DMS53 treated with DMSO at 0.1 percent for 48 hours (cell line): ENCODE measurements at regions not wholly inside any gene's neighbourhood (a gene's known extent, or its start where the extent isn't known, plus 50 kb on each side); places are given as distances from the start of the nearest gene placed in this dataset.
"Not testable (repeated sequence)": the region's sequence is repeated elsewhere in the genome, so short reads cannot be mapped to it uniquely, and the experiment has no call there.

Experiments used
- DNase-seq: peaks from one replicate; lab custom pipeline; 2025; ENCODE audit not compliant: unreplicated experiment; lab: John Stamatoyannopoulos, UW

DNA sequence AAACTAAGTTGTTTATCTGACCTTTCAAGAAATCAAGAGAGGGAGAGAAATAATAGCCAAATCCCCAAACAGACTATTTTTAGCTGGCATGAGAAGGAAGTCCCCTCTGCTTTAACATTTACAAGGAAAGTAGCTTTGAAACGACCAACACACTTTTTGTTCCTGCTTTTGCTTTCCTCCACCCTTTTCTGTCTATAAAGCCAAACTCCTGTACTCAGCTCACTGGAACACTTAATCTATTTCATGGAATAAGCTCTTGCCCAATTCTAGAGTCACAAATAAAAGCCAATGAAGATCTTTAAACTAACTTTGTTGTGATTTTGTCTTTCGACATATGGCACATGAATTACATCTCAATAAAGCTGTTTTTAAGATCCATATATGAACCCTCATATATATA, 86.8 kb upstream of the CCDC71L start:
- DNase-seq: no peak

DNA sequence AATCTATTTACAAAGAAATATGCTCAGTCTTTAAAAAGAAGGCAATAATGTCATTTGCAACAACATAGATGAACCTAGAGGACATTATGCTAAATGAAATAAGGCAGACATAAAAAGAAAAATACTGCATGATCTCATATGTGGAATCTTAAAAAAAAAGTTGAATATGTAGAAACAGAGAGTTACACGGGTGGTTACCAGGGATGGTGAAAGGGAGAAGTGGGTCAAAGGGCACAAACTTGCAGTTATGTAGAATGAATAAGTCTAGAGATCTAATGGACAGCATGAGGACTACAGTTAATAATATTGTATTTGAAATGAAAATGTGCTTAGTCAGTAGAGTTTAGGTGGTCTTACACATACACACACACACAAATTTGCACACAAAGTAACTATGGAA, 88.2 kb upstream of the CCDC71L start:
- no peak for DNase-seq

DNA sequence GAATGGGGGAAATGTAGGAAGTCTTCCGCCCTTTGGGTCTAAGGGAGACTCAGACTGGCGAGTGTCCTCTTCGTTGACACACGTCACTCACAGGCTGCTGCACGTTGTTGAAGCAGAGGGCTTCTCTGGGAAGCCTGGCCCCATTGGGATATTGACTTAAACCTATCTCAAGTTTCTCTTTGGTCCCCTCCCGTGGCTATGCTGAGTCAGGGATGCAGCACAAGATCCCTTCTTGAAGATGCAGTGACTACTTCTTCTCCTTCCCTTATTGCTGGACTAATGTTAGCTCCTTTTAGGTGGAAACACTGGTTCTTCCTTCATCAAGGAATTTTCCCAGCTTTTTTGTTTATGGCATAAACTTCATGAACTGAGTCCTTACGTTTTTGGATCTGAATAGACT, 89.8 kb upstream of the CCDC71L start:
- DNase-seq: no peak

DNA sequence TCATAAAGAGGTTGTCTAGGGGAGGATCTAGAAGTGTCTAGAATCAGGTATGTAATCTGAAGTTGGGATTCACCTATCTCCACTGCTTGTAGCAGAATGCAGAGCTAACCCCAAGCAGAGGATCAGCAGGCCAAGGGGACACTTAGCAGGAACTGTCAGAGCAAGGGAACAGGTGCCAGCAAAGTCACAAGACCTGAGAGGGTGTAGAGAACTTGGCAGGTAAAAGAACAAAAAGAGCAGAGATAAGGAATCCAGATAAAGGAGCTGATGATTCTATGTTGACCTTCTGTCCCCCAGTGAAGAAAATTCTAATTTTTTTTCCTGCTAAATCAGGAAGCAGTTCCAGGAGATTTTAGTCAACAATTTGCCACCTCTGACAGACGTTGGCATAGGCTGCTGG, 91.4 kb upstream of the CCDC71L start:
- DNase-seq: no peak

DNA sequence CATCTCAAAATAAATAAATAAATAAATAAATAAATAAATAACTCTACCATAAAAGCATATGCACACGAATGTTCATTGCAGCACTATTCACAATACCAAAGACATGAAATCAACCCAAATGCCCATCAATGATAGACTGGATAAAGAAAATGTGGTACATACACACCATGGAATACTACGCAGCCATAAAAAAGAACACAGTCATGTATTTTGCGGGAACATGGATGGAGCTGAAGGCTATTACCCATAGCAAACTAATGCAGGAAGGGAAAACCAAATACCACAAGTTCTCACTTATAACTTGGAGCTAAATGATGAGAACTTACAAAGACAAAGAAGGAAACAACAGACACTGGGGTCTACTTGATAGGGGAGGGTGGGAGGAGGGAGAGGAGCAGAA, 94.1 kb upstream of the CCDC71L start:
- DNase-seq: not testable (repeated sequence)

DNA sequence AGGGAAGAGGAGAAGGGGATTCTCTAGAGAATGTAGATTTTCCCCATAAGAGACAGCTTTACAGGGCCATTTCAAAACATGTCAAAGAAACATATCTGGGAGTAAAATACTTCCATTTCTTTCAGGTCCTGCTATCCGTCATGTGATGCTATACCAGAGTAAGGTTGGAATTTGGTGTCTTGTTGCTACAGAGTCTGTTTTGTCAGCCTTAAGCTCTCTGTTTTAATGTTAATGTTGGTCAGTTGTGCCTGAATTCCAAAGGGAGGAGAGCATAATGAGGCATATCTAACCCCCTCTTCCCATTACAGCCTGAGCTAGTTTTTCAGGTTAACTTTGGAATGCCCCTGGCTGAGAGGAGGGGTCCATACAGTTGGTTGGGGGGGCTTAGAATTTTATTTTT, 94.7 kb upstream of the CCDC71L start:
- DNase-seq: no peak

DNA sequence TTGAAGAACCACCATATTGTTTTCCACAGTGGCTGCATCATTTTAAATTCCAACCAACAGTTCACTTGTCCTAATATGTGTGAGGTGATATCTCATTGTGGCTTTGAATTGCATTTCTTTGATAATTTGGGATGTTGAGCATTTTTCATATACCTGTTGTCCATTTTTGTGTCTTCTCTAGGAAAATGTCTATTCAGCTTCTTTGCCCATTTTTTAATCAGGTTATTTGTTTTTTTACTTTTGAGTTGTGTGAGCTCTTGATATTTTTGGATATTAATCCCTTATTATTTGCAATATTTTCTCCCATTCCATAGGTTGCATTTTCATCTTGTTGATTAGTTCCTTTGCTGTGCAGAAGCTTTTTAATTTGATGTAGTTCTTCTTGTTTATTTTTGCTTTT, 95.1 kb upstream of the CCDC71L start:
- DNase-seq: no peak

DNA sequence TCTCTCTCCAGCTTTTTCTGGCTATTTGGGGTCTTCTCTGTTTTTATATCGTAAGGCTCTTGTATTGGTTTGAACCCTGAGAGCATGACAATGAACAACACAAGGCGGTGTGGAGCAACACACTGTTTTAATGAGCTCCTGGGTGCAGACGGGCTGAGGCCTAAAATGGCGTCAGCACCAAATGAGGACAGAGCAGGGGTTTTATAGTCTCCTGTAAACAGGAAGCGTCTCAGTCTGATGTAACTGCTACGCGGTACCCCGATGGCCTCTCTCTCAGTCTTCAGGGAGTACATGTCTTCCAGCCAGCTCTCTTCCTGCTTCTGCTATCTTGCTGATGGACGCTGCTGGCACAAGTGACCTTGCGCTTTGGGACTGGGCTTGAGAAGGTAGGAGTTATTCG, 95.9 kb upstream of the CCDC71L start:
- no peak for DNase-seq

DNA sequence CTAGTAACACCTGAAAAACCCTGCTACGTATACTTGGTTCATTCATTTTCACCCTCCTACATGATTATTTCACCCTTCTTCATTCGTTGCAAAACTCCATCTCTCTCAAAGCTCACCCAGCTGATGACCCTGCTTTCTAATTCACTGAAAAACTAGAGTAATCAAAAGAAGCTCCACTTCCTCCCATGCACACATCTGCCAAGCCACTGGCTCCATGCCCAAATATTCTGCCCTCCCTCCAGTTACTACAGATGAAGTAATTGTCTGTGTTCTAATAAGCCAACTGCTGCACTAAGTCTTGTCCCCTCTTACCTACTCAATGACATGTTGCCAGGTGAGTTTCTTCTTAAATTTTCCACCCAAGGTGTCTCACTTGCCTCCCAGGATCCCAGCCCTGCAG, 96.9 kb upstream of the CCDC71L start:
- no peak for DNase-seq

DNA sequence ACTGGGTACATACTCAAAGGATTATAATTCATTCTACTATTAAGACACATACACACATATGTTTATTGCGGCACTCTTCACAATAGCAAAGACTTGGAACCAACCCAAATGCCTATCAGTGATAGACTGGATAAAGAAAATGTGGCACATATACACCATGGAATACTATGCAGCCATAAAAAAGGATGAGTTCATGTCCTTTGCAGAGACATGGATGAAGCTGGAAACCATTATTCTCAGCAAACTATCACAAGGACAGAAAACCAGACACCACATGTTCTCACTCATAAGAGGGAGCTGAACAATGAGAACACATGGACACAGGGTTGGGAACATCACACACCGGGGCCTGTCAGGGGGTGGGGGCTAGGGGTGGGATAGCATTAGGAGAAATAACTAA, 101.9 kb upstream of the CCDC71L start:
- not testable (repeated sequence) for DNase-seq

DNA sequence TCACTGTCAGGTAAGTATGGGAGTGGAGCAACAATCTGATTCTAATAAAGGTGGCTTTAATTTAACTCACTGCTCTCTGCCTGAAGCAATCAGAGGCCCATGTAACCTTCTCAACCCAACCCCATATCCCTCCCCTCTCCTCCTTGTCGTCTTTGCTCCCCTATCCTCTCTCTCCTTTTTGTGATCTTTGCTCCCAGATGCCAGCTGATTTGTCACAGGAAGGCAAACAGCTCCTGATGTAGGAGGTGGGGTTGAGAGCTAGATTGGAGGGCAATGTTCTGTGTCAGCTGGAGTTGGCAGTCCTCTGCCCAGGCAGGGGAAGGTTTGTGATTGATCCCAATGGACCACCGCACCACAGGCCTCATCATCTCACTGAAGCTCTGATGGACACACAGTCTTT, 101.4 kb upstream of the PIK3CG start:
- DNase-seq: no peak

DNA sequence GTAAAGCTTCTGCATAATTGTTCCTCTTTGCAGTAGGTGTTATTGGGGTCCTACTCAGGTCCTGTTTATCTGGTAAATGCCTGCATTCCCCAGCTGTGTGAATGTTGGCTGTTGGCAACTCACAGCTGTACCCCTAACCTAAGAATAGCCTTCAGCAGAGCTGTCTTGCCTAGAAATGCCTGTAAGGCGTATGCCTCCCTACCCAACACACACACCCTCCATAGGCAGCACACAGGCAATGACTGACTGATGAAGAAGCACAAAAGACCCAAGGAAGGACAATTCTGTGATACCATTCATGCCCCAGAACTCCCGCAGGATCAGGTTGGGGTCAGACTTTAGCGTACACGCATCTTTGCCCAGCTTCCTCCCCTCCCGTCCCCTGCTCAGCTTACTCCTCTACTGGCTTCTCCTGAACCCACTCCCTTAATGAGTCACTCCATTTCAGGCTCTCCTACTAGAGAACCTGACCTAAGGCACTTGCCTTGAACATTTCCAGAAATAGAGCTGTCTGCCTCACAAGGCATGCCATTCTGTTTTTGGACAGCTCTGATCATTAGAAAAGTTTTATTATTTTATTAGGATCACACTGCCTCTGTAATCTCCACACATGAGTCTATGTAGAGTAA, 99.2 kb upstream of the PIK3CG start:
- DNase-seq: no peak

DNA sequence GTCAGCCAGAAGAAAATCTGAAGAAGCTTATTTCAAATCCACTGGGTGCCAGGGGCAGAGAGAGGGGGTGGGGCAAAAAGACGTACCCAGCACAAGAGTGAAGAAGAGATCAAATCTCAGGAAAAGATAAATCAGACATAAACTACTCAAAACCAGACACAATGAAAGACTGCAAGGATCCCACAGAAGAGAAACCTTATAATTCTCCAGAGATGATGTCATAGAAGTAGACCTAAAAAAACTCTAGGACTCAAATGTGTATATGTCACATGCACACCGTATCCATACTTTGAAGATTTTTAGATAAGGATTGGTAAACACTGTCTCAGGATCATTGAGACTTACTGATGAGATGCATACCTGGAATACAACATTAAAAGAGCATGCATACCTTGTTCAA, 98.5 kb upstream of the PIK3CG start:
- no peak for DNase-seq

DNA sequence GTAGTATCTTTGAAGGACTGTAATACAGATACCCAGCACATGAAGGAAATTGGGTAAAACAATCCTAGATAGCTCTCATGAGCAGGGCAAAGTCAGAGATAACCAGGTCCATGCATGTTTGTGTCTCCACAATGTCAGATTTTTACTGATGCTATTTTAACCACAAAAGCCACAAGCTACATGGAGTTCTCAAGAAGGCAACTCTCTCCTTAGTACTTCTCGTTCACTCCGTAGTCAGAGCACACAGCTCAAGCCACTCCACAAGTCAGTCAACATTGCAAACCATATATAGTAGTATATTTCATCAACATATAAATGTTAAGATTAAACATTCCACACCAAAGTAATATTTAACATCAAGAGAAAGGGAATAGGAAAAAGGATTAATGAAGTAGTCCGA, 98.0 kb upstream of the PIK3CG start:
- no peak for DNase-seq

DNA sequence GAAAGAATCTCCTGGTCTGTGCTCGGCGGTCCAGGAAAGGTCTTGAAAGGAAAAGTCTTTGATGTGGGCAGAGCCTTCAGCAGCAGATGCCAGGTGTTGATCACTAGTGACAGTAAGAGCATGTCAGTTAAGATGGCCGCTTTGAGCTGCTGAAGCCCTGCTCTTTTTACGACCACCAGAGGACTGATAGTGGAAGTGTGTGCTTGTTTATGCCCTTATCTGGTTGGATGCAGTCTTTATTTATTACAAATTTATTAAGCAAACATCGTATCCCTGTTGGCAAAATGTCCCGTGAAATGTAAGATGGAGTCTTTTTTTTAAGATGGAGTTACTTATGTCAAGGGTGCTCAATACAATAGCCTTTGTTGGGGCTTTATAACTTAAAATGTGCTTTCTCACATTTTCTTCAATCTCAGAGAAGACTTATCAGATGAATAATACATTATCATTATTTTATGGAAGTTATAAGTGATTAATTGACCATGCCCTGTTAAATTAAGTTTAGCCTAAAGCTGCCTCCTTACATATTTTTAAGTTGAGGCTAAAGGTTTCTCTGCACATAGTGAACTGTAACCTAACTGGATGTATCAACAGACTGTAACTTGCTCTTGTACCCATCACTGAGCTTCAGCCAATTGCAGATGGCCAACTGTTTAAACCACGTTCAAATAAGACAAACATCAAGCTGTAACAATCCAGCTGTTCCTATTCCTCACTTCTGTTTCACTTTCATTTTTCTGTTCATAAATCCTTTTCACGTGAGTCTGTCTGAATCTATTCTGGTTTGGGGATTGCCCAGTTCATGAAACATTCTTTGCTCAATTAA, 97.4 kb upstream of the PIK3CG start:
- DNase-seq: no peak

DNA sequence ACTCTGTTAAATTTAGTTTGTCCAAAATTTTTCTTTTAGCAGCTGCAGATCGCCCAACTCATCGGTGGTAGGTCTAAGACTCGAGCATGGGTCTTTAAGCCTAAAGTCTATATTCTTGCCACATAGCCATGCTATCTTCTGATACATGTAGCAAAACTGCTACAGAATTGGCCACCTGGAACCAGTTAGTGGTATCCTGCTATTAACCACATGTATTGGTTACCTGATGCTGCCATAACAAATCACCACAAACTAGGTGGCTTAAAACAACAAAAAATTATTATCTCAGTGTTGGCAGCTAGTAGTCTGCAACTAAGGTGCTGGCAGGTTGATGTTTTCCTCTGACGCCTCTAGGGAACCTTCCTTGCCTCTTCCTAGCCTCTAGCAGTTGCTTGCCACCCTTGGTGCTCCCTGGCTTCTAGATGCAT, 96.7 kb upstream of the PIK3CG start:
- DNase-seq: no peak

DNA sequence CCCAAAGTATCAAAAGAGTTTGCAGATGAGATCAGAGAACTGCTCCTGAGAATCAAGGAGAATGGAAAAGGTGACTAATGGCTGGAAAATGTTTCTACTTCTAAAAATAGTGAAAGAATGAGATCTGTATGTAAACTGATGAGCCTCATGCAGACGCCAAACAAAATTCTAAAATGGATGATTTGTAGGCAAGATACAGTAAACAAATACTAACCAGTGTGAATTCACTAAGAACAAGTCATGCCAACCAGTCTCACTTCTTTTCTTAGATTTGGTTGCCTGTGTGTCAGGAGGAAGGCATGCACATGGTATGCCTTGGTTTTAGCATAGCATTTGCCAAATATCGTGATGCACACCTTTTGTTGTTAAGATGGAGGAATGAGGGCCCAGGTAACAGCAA, 94.9 kb upstream of the PIK3CG start:
- no peak for DNase-seq

DNA sequence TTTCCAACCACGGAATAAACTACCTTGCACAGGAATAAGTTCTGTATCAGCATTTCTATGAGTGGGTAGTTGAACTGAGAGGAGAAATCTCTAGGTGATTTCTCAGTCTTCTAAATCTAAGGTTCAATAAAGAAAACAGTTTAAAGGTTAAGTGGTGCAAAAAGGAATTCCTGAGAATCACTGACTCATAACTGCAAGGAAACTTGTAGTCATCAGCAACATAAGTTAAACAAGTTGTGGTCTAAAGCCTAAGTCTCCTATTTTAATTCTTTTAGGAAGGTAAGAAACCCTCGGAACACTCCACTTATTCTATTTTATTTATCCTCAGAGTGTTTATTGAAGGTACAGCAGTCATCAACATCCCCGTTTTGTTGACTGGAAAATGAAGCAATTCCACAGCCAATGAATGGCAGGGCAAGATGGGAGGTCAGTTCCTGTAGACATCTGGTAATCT, 92.4 kb upstream of the PIK3CG start:
- DNase-seq: no peak

DNA sequence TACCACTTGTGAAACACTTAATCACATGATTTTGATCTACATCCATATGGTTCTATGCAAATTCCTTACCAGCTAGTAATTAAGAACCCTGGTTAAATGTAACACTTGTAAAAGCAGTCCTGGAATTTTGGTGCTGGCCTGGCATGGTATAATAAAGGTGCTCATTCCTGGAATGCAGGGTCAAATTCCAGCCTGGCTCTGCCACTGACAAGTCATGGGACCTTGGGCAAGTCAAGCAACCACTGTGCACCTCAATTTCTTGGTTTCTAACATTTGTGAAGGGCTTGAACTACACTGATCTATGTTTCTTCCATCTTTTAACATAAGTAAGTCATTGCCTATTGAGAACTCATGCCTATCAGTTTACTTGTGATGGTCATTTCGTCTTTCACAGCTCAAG, 91.9 kb upstream of the PIK3CG start:
- no peak for DNase-seq

DNA sequence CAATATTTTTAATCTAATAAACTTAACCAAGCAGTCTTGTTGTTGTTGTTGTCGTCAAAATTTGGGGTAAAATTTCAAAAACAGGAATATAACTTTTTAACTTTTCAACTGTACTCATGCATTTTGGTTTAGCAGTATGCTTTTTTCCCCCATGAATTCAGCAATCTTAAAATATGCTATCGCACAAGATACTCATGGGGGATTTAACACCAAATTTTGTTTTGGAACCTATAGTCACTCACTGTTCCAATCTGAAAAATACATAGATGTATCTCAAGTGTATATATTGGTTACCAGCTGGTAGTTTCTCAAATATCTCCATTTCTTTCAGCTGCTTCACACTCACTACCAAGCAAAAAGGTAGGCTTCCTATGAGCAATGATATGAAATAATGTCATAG, 91.4 kb upstream of the PIK3CG start:
- DNase-seq: no peak

DNA sequence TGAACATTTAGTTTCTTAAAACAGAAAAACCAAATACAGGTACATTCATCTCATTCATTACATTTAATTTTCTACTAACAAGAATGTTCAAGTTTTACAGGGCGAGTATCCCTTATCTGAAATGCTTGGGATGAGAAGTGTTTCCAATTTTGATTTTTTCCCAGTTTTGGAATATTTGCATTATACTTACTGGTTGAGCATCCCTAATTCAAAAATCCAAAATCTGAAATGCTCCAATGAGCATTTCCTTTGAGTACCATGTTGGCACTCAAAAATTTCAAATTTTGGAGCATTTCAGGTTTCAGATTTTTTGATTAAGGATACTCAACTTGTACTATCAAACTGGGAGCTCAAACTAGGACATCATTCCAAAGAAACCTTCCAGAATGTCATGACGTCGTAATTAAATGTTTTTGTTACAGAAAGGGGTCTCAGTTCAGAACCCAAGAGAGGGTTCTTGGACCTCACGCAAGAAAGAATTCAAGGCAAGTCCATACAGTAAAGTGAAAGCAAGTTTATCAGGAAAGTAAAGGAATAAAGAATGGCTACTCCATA, 90.8 kb upstream of the PIK3CG start:
- no peak for DNase-seq

DNA sequence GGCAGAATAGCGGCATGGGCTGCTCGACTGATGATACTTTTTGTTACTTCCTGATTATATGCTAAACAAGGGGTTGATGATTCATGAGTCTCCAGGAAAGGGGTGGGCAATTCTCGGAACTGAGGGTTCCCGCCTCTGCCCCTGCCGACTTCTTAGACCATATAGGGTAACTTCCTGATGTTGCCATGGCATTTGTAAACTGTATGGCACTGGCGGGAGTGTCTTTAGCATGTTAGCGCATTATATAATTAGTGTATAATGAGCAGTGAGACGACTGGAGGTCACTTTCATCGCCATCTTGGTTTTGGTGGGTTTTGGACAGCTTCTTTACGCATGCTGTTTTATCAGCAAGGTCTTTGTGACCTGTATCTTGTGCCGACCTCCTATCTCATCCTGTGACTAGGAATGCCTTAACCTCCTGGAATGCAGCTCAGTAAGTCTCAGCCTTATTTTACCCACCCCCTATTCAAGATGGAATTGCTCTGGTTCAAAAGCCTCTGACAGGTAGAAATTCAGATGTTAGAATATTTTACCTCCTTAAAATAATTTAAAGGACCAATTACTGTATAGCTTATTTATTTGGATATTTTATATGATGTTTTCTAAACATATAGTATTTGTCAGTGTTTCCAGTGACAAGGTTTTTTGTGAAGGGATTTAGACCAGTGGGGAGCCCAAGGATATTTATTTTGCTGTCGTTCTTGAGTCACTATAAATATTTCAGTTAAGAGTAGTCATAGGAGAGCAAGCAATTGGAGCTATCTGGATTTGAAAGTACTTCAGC, 90.1 kb upstream of the PIK3CG start:
- DNase-seq: no peak
